ENCODE measurements at regions not wholly inside any gene's neighbourhood (a gene's known extent, or its start where the extent isn't known, plus 50 kb on each side); places are given as distances from the start of the nearest gene placed in this dataset.

- no peaks in the 10 kb centered on the region for H3K4me1 ChIP-seq (replicated peaks in 1 of 2)
- 0 to 86% (median 80%) methylated on average over 1 to 2 of the region's 2 CpGs; no CpG with 5 or more reads in 1 of the 10 experiments for WGBS, 10 experiments
- no peak overlapping the region for H3K4me3 ChIP-seq
- in situ Hi-C loops (cut with MboI; ENCODE audit: low pct_unique_long_range_greater_than_20kb in 2 of 9, low sequenced_read_pairs in 9 of 9, unreplicated experiment in 9 of 9), result no loop called here
- no peak overlapping the region for H3K27ac ChIP-seq
- no peak for ATAC-seq (replicated peaks in 6 of 8)
These were observed 202.6 kb upstream of the CTBP2 start for GRCh38 chr10:125362950-125363349.

GRCh38 chr10:125359401-125359800 is 199.0 kb upstream of the CTBP2 start:
- in situ Hi-C loops (cut with MboI; ENCODE audit: low pct_unique_long_range_greater_than_20kb in 2 of 9, low sequenced_read_pairs in 9 of 9, unreplicated experiment in 9 of 9), result no loop called here
- Histone ChIP-seq H3K4me3 (no peak overlapping the region), H3K27ac (no peak overlapping the region), H3K4me1 (replicated peaks in 1 of 2) (peaks cover 10 to 16% of the 10 kb centered on the region in 2 donors)
- ATAC-seq (replicated peaks in 6 of 8), result peak in 3 of 8 experiments; percentile 36 to 92 (median 82)

- peaks cover 10 to 16% of the 10 kb centered on the region in 2 donors for H3K4me1 ChIP-seq (replicated peaks in 1 of 2)
- 47 to 67% (median 49%) methylated on average over 2 to 4 of the region's 17 CpGs; no CpG with 5 or more reads in 6 of the 10 experiments for WGBS, 10 experiments
- ATAC-seq (replicated peaks in 6 of 8), result peak in 5 of 8 experiments; percentile 95 to 98 (median 97)
- in situ Hi-C loops (cut with MboI; ENCODE audit: low pct_unique_long_range_greater_than_20kb in 2 of 9, low sequenced_read_pairs in 9 of 9, unreplicated experiment in 9 of 9), result no loop called here
- no peak overlapping the region for H3K4me3 ChIP-seq
- H3K27ac ChIP-seq, result peak overlapping the region; percentile 10 to 29
These were observed 195.3 kb upstream of the CTBP2 start for GRCh38 chr10:125355657-125356056.

- no peak overlapping the region for H3K27ac ChIP-seq
- no peak for ATAC-seq (replicated peaks in 6 of 8)
- peaks cover 0 to 9% of the 10 kb centered on the region in 2 donors for H3K4me1 ChIP-seq (replicated peaks in 1 of 2)
- WGBS, 10 experiments, result 17 to 100% (median 55%) methylated on average over 1 to 2 of the region's 2 CpGs
- no peak overlapping the region for H3K4me3 ChIP-seq
- in situ Hi-C loops (cut with MboI; ENCODE audit: low pct_unique_long_range_greater_than_20kb in 2 of 9, low sequenced_read_pairs in 9 of 9, unreplicated experiment in 9 of 9), result no loop called here
These were observed 190.2 kb upstream of the CTBP2 start for GRCh38 chr10:125350519-125350918.

- H3K4me1 ChIP-seq (replicated peaks in 1 of 2), result peaks cover 0 to 5% of the 10 kb centered on the region in 2 donors
- WGBS, 10 experiments, result 8 to 100% (median 80%) methylated on average over 1 to 2 of the region's 2 CpGs; no CpG with 5 or more reads in 3 of the 10 experiments
- no peak overlapping the region for H3K4me3 ChIP-seq
- ATAC-seq (replicated peaks in 6 of 8), result no peak
- in situ Hi-C loops (cut with MboI; ENCODE audit: low pct_unique_long_range_greater_than_20kb in 2 of 9, low sequenced_read_pairs in 9 of 9, unreplicated experiment in 9 of 9), result loop anchor here in 1 of 9 experiments (25.0 kb wide), 1 partner anchor 186 kb away; the partner anchor contains the start of gene CTBP2
- H3K27ac ChIP-seq, result no peak overlapping the region
These were observed 188.2 kb upstream of the CTBP2 start for GRCh38 chr10:125348536-125348935.

GRCh38 chr10:125344573-125345171 is 184.3 kb upstream of the CTBP2 start:
- WGBS, 10 experiments, result 17 to 89% (median 64%) methylated on average over 4 to 11 of the region's 19 CpGs
- Histone ChIP-seq H3K4me1 (replicated peaks in 1 of 2) (peaks cover 0 to 5% of the 10 kb centered on the region in 2 donors), H3K4me3 (no peak overlapping the region), H3K27ac (no peak overlapping the region)
- in situ Hi-C loops (cut with MboI; ENCODE audit: low pct_unique_long_range_greater_than_20kb in 2 of 9, low sequenced_read_pairs in 9 of 9, unreplicated experiment in 9 of 9), result loop anchor here in 1 of 9 experiments (25.0 kb wide), 1 partner anchor 182 kb away; the partner anchor contains the start of gene CTBP2
- ATAC-seq (replicated peaks in 6 of 8), result peak in 1 of 8 experiments; percentile 51

- peaks cover 0 to 5% of the 10 kb centered on the region in 2 donors for H3K4me1 ChIP-seq (replicated peaks in 1 of 2)
- 33 to 93% (median 69%) methylated on average over 1 to 3 of the region's 3 CpGs for WGBS, 10 experiments
- in situ Hi-C loops (cut with MboI; ENCODE audit: low pct_unique_long_range_greater_than_20kb in 2 of 9, low sequenced_read_pairs in 9 of 9, unreplicated experiment in 9 of 9), result loop anchor here in 1 of 9 experiments (25.0 kb wide), 1 partner anchor 182 kb away; the partner anchor contains the start of gene CTBP2
- H3K27ac ChIP-seq, result no peak overlapping the region
- H3K4me3 ChIP-seq, result no peak overlapping the region
- ATAC-seq (replicated peaks in 6 of 8), result no peak
These were observed 183.6 kb upstream of the CTBP2 start for GRCh38 chr10:125343983-125344382.

- peak in 1 of 8 experiments; percentile 41 for ATAC-seq (replicated peaks in 6 of 8)
- in situ Hi-C loops (cut with MboI; ENCODE audit: low pct_unique_long_range_greater_than_20kb in 2 of 9, low sequenced_read_pairs in 9 of 9, unreplicated experiment in 9 of 9), result loop anchor here in 1 of 9 experiments (25.0 kb wide), 1 partner anchor 181 kb away; the partner anchor contains the start of gene CTBP2
- no peak overlapping the region for H3K4me3 ChIP-seq
- WGBS, 10 experiments, result 0 to 93% (median 59%) methylated on average over 1 to 10 of the region's 10 CpGs
- H3K27ac ChIP-seq, result no peak overlapping the region
- peaks cover 0 to 5% of the 10 kb centered on the region in 2 donors for H3K4me1 ChIP-seq (replicated peaks in 1 of 2)
These were observed 183.0 kb upstream of the CTBP2 start for GRCh38 chr10:125343118-125343925.

GRCh38 chr10:125341611-125342010 is 181.2 kb upstream of the CTBP2 start:
- Histone ChIP-seq H3K27ac (no peak overlapping the region), H3K4me3 (no peak overlapping the region), H3K4me1 (replicated peaks in 1 of 2) (peaks cover 0 to 5% of the 10 kb centered on the region in 2 donors)
- WGBS, 10 experiments, result 50 to 100% (median 77%) methylated on average over 1 to 5 of the region's 5 CpGs; no CpG with 5 or more reads in 1 of the 10 experiments
- no peak for ATAC-seq (replicated peaks in 6 of 8)
- in situ Hi-C loops (cut with MboI; ENCODE audit: low pct_unique_long_range_greater_than_20kb in 2 of 9, low sequenced_read_pairs in 9 of 9, unreplicated experiment in 9 of 9), result loop anchor here in 1 of 9 experiments (25.0 kb wide), 1 partner anchor 179 kb away; the partner anchor contains the start of gene CTBP2

GRCh38 chr10:125340903-125341302 is 180.5 kb upstream of the CTBP2 start:
- WGBS, 10 experiments, result 20 to 100% (median 71%) methylated on average over 1 to 4 of the region's 4 CpGs; no CpG with 5 or more reads in 1 of the 10 experiments
- no peak for ATAC-seq (replicated peaks in 6 of 8)
- H3K4me3 ChIP-seq, result no peak overlapping the region
- H3K4me1 ChIP-seq (replicated peaks in 1 of 2), result peaks cover 0 to 5% of the 10 kb centered on the region in 2 donors
- in situ Hi-C loops (cut with MboI; ENCODE audit: low pct_unique_long_range_greater_than_20kb in 2 of 9, low sequenced_read_pairs in 9 of 9, unreplicated experiment in 9 of 9), result loop anchor here in 1 of 9 experiments (25.0 kb wide), 1 partner anchor 179 kb away; the partner anchor contains the start of gene CTBP2
- H3K27ac ChIP-seq, result no peak overlapping the region

GRCh38 chr10:125337510-125337909 is 177.1 kb upstream of the CTBP2 start:
- Histone ChIP-seq H3K27ac (no peak overlapping the region), H3K4me3 (no peak overlapping the region), H3K4me1 (replicated peaks in 1 of 2) (no peaks in the 10 kb centered on the region)
- in situ Hi-C loops (cut with MboI; ENCODE audit: low pct_unique_long_range_greater_than_20kb in 2 of 9, low sequenced_read_pairs in 9 of 9, unreplicated experiment in 9 of 9), result loop anchor here in 1 of 9 experiments (25.0 kb wide), 1 partner anchor 175 kb away; the partner anchor contains the start of gene CTBP2
- ATAC-seq (replicated peaks in 6 of 8), result no peak
- 60 to 100% (median 86%) methylated on average over 1 to 5 of the region's 5 CpGs; no CpG with 5 or more reads in 5 of the 10 experiments for WGBS, 10 experiments

GRCh38 chr10:125334545-125334944 is 174.2 kb upstream of the CTBP2 start:
- H3K27ac ChIP-seq, result no peak overlapping the region
- in situ Hi-C loops (cut with MboI; ENCODE audit: low pct_unique_long_range_greater_than_20kb in 2 of 9, low sequenced_read_pairs in 9 of 9, unreplicated experiment in 9 of 9), result loop anchor here in 1 of 9 experiments (25.0 kb wide), 1 partner anchor 172 kb away; the partner anchor contains the start of gene CTBP2
- H3K4me1 ChIP-seq (replicated peaks in 1 of 2), result no peaks in the 10 kb centered on the region
- no peak for ATAC-seq (replicated peaks in 6 of 8)
- H3K4me3 ChIP-seq, result no peak overlapping the region
- WGBS, 10 experiments, result 0 to 100% (median 75%) methylated on average over 1 to 2 of the region's 2 CpGs; no CpG with 5 or more reads in 3 of the 10 experiments

- no peak for ATAC-seq (replicated peaks in 6 of 8)
- Histone ChIP-seq H3K4me3 (no peak overlapping the region), H3K4me1 (replicated peaks in 1 of 2) (no peaks in the 10 kb centered on the region), H3K27ac (no peak overlapping the region)
- WGBS, 10 experiments, result 50 to 100% (median 100%) methylated on average over 1 of the region's 1 CpG; no CpG with 5 or more reads in 5 of the 10 experiments
- in situ Hi-C loops (cut with MboI; ENCODE audit: low pct_unique_long_range_greater_than_20kb in 2 of 9, low sequenced_read_pairs in 9 of 9, unreplicated experiment in 9 of 9), result loop anchor here in 1 of 9 experiments (25.0 kb wide), 1 partner anchor 171 kb away; the partner anchor contains the start of gene CTBP2
These were observed 173.4 kb upstream of the CTBP2 start for GRCh38 chr10:125333769-125334168.
